LNCAP (cell line): ENCODE measurements at regions not wholly inside any gene's neighbourhood (a gene's known extent, or its start where the extent isn't known, plus 50 kb on each side); places are given as distances from the start of the nearest gene placed in this dataset.

ENCODE experiments used
- CTCF ChIP-seq: fragments of 450-650 bp; IDR thresholded peaks from 2 replicates; pipeline ENCODE4 v1.5.1; 2017; ENCODE audit warnings: mild to moderate bottlenecking

GRCh38 chr21:27149034-27149433 lies 182.1 kb upstream of the ADAMTS5 start:
- TF ChIP-seq CTCF, result no peak

- TF ChIP-seq CTCF, result no peak
These were observed 179.4 kb upstream of the ADAMTS5 start for GRCh38 chr21:27146268-27146667.

- TF ChIP-seq CTCF, result no peak
These were observed 178.4 kb upstream of the ADAMTS5 start for GRCh38 chr21:27145134-27145798.

- no peak for TF ChIP-seq CTCF
These were observed 176.6 kb upstream of the ADAMTS5 start for GRCh38 chr21:27143476-27143875.

- no peak for TF ChIP-seq CTCF
These were observed 172.6 kb upstream of the ADAMTS5 start for GRCh38 chr21:27139526-27139925.

GRCh38 chr21:27134516-27134915 lies 167.6 kb upstream of the ADAMTS5 start:
- TF ChIP-seq CTCF, result no peak

- TF ChIP-seq CTCF, result no peak
These were observed 165.4 kb upstream of the ADAMTS5 start for GRCh38 chr21:27132266-27132665.

GRCh38 chr21:27130154-27130553 lies 163.3 kb upstream of the ADAMTS5 start:
- TF ChIP-seq CTCF, result no peak
